ENCODE measurements at regions not wholly inside any gene's neighbourhood (a gene's known extent, or its start where the extent isn't known, plus 50 kb on each side); places are given as distances from the start of the nearest gene placed in this dataset.

- TF ChIP-seq, protein P1, sequence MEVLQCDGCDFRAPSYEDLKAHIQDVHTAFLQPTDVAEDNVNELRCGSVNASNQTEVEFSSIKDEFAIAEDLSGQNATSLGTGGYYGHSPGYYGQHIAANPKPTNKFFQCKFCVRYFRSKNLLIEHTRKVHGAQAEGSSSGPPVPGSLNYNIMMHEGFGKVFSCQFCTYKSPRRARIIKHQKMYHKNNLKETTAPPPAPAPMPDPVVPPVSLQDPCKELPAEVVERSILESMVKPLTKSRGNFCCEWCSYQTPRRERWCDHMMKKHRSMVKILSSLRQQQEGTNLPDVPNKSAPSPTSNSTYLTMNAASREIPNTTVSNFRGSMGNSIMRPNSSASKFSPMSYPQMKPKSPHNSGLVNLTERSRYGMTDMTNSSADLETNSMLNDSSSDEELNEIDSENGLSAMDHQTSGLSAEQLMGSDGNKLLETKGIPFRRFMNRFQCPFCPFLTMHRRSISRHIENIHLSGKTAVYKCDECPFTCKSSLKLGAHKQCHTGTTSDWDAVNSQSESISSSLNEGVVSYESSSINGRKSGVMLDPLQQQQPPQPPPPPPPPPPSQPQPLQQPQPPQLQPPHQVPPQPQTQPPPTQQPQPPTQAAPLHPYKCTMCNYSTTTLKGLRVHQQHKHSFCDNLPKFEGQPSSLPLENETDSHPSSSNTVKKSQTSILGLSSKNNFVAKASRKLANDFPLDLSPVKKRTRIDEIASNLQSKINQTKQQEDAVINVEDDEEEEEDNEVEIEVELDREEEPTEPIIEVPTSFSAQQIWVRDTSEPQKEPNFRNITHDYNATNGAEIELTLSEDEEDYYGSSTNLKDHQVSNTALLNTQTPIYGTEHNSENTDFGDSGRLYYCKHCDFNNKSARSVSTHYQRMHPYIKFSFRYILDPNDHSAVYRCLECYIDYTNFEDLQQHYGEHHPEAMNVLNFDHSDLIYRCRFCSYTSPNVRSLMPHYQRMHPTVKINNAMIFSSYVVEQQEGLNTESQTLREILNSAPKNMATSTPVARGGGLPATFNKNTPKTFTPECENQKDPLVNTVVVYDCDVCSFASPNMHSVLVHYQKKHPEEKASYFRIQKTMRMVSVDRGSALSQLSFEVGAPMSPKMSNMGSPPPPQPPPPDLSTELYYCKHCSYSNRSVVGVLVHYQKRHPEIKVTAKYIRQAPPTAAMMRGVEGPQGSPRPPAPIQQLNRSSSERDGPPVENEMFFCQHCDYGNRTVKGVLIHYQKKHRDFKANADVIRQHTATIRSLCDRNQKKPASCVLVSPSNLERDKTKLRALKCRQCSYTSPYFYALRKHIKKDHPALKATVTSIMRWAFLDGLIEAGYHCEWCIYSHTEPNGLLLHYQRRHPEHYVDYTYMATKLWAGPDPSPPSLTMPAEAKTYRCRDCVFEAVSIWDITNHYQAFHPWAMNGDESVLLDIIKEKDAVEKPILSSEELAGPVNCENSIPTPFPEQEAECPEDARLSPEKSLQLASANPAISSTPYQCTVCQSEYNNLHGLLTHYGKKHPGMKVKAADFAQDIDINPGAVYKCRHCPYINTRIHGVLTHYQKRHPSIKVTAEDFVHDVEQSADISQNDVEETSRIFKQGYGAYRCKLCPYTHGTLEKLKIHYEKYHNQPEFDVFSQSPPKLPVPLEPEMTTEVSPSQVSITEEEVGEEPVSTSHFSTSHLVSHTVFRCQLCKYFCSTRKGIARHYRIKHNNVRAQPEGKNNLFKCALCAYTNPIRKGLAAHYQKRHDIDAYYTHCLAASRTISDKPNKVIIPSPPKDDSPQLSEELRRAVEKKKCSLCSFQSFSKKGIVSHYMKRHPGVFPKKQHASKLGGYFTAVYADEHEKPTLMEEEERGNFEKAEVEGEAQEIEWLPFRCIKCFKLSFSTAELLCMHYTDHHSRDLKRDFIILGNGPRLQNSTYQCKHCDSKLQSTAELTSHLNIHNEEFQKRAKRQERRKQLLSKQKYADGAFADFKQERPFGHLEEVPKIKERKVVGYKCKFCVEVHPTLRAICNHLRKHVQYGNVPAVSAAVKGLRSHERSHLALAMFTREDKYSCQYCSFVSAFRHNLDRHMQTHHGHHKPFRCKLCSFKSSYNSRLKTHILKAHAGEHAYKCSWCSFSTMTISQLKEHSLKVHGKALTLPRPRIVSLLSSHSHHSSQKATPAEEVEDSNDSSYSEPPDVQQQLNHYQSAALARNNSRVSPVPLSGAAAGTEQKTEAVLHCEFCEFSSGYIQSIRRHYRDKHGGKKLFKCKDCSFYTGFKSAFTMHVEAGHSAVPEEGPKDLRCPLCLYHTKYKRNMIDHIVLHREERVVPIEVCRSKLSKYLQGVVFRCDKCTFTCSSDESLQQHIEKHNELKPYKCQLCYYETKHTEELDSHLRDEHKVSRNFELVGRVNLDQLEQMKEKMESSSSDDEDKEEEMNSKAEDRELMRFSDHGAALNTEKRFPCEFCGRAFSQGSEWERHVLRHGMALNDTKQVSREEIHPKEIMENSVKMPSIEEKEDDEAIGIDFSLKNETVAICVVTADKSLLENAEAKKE (CRISPR knock-in tag; IDR thresholded peaks at IDR 0.05): no peak
- TF ChIP-seq CTCF (conservative IDR thresholded peaks at IDR 0.05; ENCODE audit: low read depth in 2 of 2) (no peak), POLR2AphosphoS5 (IDR thresholded peaks at IDR 0.05; ENCODE audit: low read depth) (no peak), CREB1 (CRISPR knock-in tag; IDR thresholded peaks at IDR 0.05; ENCODE audit: low read depth) (no peak), ETS1 (IDR thresholded peaks at IDR 0.05) (no peak), EZH2 (IDR thresholded peaks at IDR 0.05; ENCODE audit: low read depth, unreplicated experiment) (no peak), JUNB (IDR thresholded peaks at IDR 0.05; ENCODE audit: unreplicated experiment) (no peak)
Observed at GRCh38 chr7:115292381-115292780, 370.5 kb downstream of the MDFIC start (continued).

GRCh38 chr7:115289971-115290370 lies 368.1 kb downstream of the MDFIC start:
- H3K4me1 Mint-ChIP-seq: peaks cover 2% of the 10 kb centered on the region; the same call in 1 of the 3 replicates
- no peaks in the 10 kb centered on the region for H3K4me1 ChIP-seq (ENCODE audit: insufficient read depth)
- DNase-seq (ENCODE audit: low spot score) (no peak), ATAC-seq (no peak)
- H3K79me2 ChIP-seq (replicated peaks; ENCODE audit: insufficient read depth): no peaks in the 10 kb centered on the region
- no peak overlapping the region for H3K27ac Mint-ChIP-seq
- H3K27me3 Mint-ChIP-seq (ENCODE audit: insufficient read depth, low read depth, poor library complexity): no peaks in the 10 kb centered on the region
- H3F3A ChIP-seq (replicated peaks; ENCODE audit: low read depth): no peaks in the 10 kb centered on the region
- H3K9me2 ChIP-seq (ENCODE audit: insufficient read depth): no peaks in the 10 kb centered on the region
- H3K4me3 ChIP-seq: no peak overlapping the region
- H3K4me2 ChIP-seq: no peak overlapping the region
- H3K36me3 ChIP-seq (ENCODE audit: insufficient read depth): no peaks in the 10 kb centered on the region
- H3K27ac ChIP-seq (ENCODE audit: low read depth): no peak overlapping the region
- H3K4me3 Mint-ChIP-seq: no peak overlapping the region
- H3K36me3 Mint-ChIP-seq (ENCODE audit: low read depth): no peaks in the 10 kb centered on the region
- H3K9me3 Mint-ChIP-seq: no peaks in the 10 kb centered on the region
- H3K27me3 ChIP-seq (ENCODE audit: insufficient read depth): no peaks in the 10 kb centered on the region
- H4K20me1 ChIP-seq (replicated peaks; ENCODE audit: insufficient read depth): no peaks in the 10 kb centered on the region
- H2AFZ ChIP-seq: no peak overlapping the region
- TF ChIP-seq CREB1 (CRISPR knock-in tag; IDR thresholded peaks at IDR 0.05; ENCODE audit: low read depth) (no peak), ETS1 (IDR thresholded peaks at IDR 0.05) (no peak), ZNF114 (CRISPR knock-in tag; IDR thresholded peaks at IDR 0.05) (no peak), POLR2AphosphoS5 (IDR thresholded peaks at IDR 0.05; ENCODE audit: low read depth) (no peak), ZNF331 (CRISPR knock-in tag; IDR thresholded peaks at IDR 0.05; ENCODE audit: low read depth) (no peak), EZH2 (IDR thresholded peaks at IDR 0.05; ENCODE audit: low read depth, unreplicated experiment) (no peak), STAT1 (IDR thresholded peaks at IDR 0.05; ENCODE audit: unreplicated experiment) (no peak), JUNB (IDR thresholded peaks at IDR 0.05; ENCODE audit: unreplicated experiment) (no peak)
- TF ChIP-seq, protein P2, sequence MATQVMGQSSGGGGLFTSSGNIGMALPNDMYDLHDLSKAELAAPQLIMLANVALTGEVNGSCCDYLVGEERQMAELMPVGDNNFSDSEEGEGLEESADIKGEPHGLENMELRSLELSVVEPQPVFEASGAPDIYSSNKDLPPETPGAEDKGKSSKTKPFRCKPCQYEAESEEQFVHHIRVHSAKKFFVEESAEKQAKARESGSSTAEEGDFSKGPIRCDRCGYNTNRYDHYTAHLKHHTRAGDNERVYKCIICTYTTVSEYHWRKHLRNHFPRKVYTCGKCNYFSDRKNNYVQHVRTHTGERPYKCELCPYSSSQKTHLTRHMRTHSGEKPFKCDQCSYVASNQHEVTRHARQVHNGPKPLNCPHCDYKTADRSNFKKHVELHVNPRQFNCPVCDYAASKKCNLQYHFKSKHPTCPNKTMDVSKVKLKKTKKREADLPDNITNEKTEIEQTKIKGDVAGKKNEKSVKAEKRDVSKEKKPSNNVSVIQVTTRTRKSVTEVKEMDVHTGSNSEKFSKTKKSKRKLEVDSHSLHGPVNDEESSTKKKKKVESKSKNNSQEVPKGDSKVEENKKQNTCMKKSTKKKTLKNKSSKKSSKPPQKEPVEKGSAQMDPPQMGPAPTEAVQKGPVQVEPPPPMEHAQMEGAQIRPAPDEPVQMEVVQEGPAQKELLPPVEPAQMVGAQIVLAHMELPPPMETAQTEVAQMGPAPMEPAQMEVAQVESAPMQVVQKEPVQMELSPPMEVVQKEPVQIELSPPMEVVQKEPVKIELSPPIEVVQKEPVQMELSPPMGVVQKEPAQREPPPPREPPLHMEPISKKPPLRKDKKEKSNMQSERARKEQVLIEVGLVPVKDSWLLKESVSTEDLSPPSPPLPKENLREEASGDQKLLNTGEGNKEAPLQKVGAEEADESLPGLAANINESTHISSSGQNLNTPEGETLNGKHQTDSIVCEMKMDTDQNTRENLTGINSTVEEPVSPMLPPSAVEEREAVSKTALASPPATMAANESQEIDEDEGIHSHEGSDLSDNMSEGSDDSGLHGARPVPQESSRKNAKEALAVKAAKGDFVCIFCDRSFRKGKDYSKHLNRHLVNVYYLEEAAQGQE (IDR thresholded peaks at IDR 0.05; ENCODE audit: unreplicated experiment): no peak
